IMR-90 (cell line): ENCODE measurements at regions not wholly inside any gene's neighbourhood (a gene's known extent, or its start where the extent isn't known, plus 50 kb on each side); places are given as distances from the start of the nearest gene placed in this dataset.

ENCODE experiments used
- ATAC-seq: fragments of 200-7000 bp; cut with Tn5 transposase; 2 replicates; pipeline ENCODE4 v1.9.1; 2020; ENCODE audit warnings: low read depth, mild to moderate bottlenecking, moderate library complexity
- BruUV-seq: library from RNA; stranded (reverse); fragments of 400-500 nt; replicated peaks from 2 replicates; lab custom pipeline; 2021; lab: Mats Ljungman, UMichigan
- CTCF ChIA-PET: fragments of 300-600 bp; formaldehyde crosslinking; extraction: SDS; loops from one replicate; lab custom pipeline; 2021; ENCODE audit warnings: antibody characterized with exemption; lab: Yijun Ruan, JAX
- POLR2A ChIA-PET: fragments of 300-600 bp; sonication (Branson Sonifier 250); formaldehyde crosslinking; loops from one replicate; lab custom pipeline; 2022; ENCODE audit warnings: antibody characterized with exemption; ENCODE audit not compliant: unreplicated experiment; lab: Charles Lee
- DNase-seq: peaks from one replicate; pipeline ENCODE4 v3.0.0; 2013
- H2AFZ ChIP-seq: replicated peaks from 2 replicates; pipeline ENCODE3; 2013; ENCODE audit warnings: low read length, mild to moderate bottlenecking; ENCODE audit not compliant: poor library complexity
- H2AK5ac ChIP-seq: 2 replicates; pipeline ENCODE4 v1.6.1; 2013; ENCODE audit warnings: low read depth, low read length, inconsistent platforms
- H2AK9ac ChIP-seq: replicated peaks from 2 replicates; pipeline ENCODE3; 2013; ENCODE audit warnings: mild to moderate bottlenecking, low read depth, low read length, moderate library complexity; ENCODE audit not compliant: poor library complexity
- H2BK120ac ChIP-seq: 2 replicates; pipeline ENCODE4 v1.6.1; 2013; ENCODE audit warnings: low read depth, low read length, inconsistent platforms
- H2BK15ac ChIP-seq: 3 replicates; pipeline ENCODE4 v1.6.1; 2013; ENCODE audit warnings: low read depth, low read length, inconsistent platforms
- H2BK20ac ChIP-seq: 2 replicates; pipeline ENCODE4 v1.6.1; 2013; ENCODE audit warnings: low read depth, mild to moderate bottlenecking, inconsistent platforms, low read length, moderate library complexity
- H2BK5ac ChIP-seq: 2 replicates; pipeline ENCODE4 v1.6.1; 2013; ENCODE audit warnings: mild to moderate bottlenecking, low read depth, low read length, inconsistent platforms; ENCODE audit not compliant: poor library complexity, severe bottlenecking
- H3K14ac ChIP-seq: replicated peaks from 2 replicates; pipeline ENCODE4 v1.6.1; 2013; ENCODE audit warnings: low read depth, low read length, inconsistent platforms
- H3K18ac ChIP-seq: 2 replicates; pipeline ENCODE4 v1.6.1; 2013; ENCODE audit warnings: low read depth, low read length, control low read depth
- H3K23ac ChIP-seq: 2 replicates; pipeline ENCODE4 v1.6.1; 2013; ENCODE audit warnings: low read depth, low read length, inconsistent platforms
- H3K27ac ChIP-seq: 2 replicates; pipeline ENCODE4 v1.5.1; 2013; ENCODE audit warnings: mild to moderate bottlenecking, control low read depth, low read length; ENCODE audit not compliant: insufficient read depth
- H3K27me3 ChIP-seq: 2 replicates; pipeline ENCODE4 v1.6.1; 2013; ENCODE audit warnings: low read length; ENCODE audit not compliant: control insufficient read depth, insufficient read depth
- H3K36me3 ChIP-seq: 2 replicates; pipeline ENCODE4 v1.6.1; 2013; ENCODE audit warnings: low read length, mixed read lengths; ENCODE audit not compliant: control insufficient read depth, insufficient read depth
- H3K4ac ChIP-seq: 2 replicates; pipeline ENCODE4 v1.6.1; 2013; ENCODE audit warnings: low read depth, low read length, inconsistent platforms
- H3K4me1 ChIP-seq: 2 replicates; pipeline ENCODE4 v1.6.1; 2013; ENCODE audit warnings: low read length, mixed read lengths; ENCODE audit not compliant: control insufficient read depth, insufficient read depth
- H3K4me2 ChIP-seq: 2 replicates; pipeline ENCODE4 v1.6.1; 2013; ENCODE audit warnings: low read depth, mild to moderate bottlenecking, control low read depth, low read length, moderate library complexity
- H3K4me3 ChIP-seq: 2 replicates; pipeline ENCODE4 v1.5.1; 2013; ENCODE audit warnings: low read depth, mild to moderate bottlenecking, control low read depth, low read length, moderate library complexity; ENCODE audit not compliant: insufficient read depth
- H3K56ac ChIP-seq: 2 replicates; pipeline ENCODE4 v1.6.1; 2013; ENCODE audit warnings: low read length, inconsistent platforms; ENCODE audit not compliant: insufficient read depth; ENCODE audit errors: extremely low read depth
- H3K79me1 ChIP-seq, 2 experiments: 2 replicates each; pipeline ENCODE4 v1.6.1; 2013; ENCODE audit warnings: low read length in 2 of 2, inconsistent platforms in 1 of 2, low read depth in 1 of 2
- H3K9ac ChIP-seq: 2 replicates; pipeline ENCODE4 v1.6.1; 2013; ENCODE audit warnings: low read depth, low read length, control low read depth
- H3K9me1 ChIP-seq: 2 replicates; pipeline ENCODE4 v1.6.1; 2013; ENCODE audit warnings: low read length, inconsistent platforms; ENCODE audit not compliant: insufficient read depth
- H3K9me3 ChIP-seq: 2 replicates; pipeline ENCODE4 v1.6.1; 2013; ENCODE audit warnings: low read length; ENCODE audit not compliant: control insufficient read depth, insufficient read depth
- H4K20me1 ChIP-seq: 2 replicates; pipeline ENCODE4 v1.6.1; 2013; ENCODE audit warnings: low read length, inconsistent platforms; ENCODE audit not compliant: insufficient read depth
- H4K5ac ChIP-seq: 2 replicates; pipeline ENCODE4 v1.6.1; 2013; ENCODE audit warnings: mild to moderate bottlenecking, low read depth, low read length, control low read depth
- H4K8ac ChIP-seq, 2 experiments: 2 replicates each; pipeline ENCODE4 v1.6.1; 2013; ENCODE audit warnings: low read depth in 2 of 2, low read length in 2 of 2, control low read depth in 1 of 2, inconsistent platforms in 1 of 2
- H4K91ac ChIP-seq: 2 replicates; pipeline ENCODE4 v1.6.1; 2013; ENCODE audit warnings: low read depth, low read length, inconsistent platforms; ENCODE audit not compliant: insufficient read depth
- BHLHE40 ChIP-seq: fragments of 150-350 bp; IDR thresholded peaks from 2 replicates; pipeline ENCODE4 v1.6.1; 2016; ENCODE audit warnings: mild to moderate bottlenecking, low read depth, low read length
- FOS ChIP-seq: fragments of 150-350 bp; IDR thresholded peaks from 2 replicates; pipeline ENCODE4 v1.6.1; 2016; ENCODE audit warnings: low read depth, low read length
- MAZ ChIP-seq: IDR thresholded peaks from 2 replicates; pipeline ENCODE4 v1.6.1; 2012; ENCODE audit warnings: low read depth, mild to moderate bottlenecking, low read length, improper control_type of control experiment, moderate library complexity, borderline replicate concordance
- MXI1 ChIP-seq: IDR thresholded peaks from 2 replicates; pipeline ENCODE4 v1.6.1; 2012; ENCODE audit warnings: low read depth, mild to moderate bottlenecking, low read length, moderate library complexity, borderline replicate concordance
- POLR2A ChIP-seq: IDR thresholded peaks from 2 replicates; pipeline ENCODE4 v1.6.1; 2012; ENCODE audit warnings: mild to moderate bottlenecking, low read depth, low read length
- RAD21 ChIP-seq: IDR thresholded peaks from 2 replicates; pipeline ENCODE4 v1.6.1; 2012; ENCODE audit warnings: low read length, improper control_type of control experiment
- RCOR1 ChIP-seq: IDR thresholded peaks from 2 replicates; pipeline ENCODE4 v1.6.1; 2012; ENCODE audit warnings: mild to moderate bottlenecking, low read length, improper control_type of control experiment; ENCODE audit not compliant: insufficient replicate concordance
- RFX5 ChIP-seq: IDR thresholded peaks from 2 replicates; pipeline ENCODE4 v1.8.0; 2012; ENCODE audit warnings: low read depth, mild to moderate bottlenecking, low read length, moderate library complexity
- SMC3 ChIP-seq: fragments of 150-350 bp; IDR thresholded peaks from 2 replicates; pipeline ENCODE4 v1.6.1; 2016; ENCODE audit warnings: low read depth, mild to moderate bottlenecking, antibody characterized with exemption, low read length, moderate library complexity
- WGBS, 2 experiments: methylation state at CpG; one replicate each; pipeline versions ENCODE4 v1.1.5 to v1.1.7; 2013; ENCODE audit warnings: missing lambda C conversion rate in 2 of 2; ENCODE audit not compliant: insufficient read length in 1 of 2; ENCODE audit errors: extremely low coverage in 2 of 2; 5-methylcytosine and 5-hydroxymethylcytosine counted together
- dilution Hi-C: fragments of 300-500 bp; cut with HindIII; formaldehyde crosslinking; loops from one replicate; pipeline ENCODE4 v1.14.3; 2018; ENCODE audit warnings: low sequenced_read_pairs; ENCODE audit not compliant: unreplicated experiment
- in situ Hi-C: fragments of 300-500 bp; cut with MboI; formaldehyde crosslinking; loops from 3 replicates; pipeline ENCODE4 v1.14.3; 2019; ENCODE audit warnings: low sequenced_read_pairs, inconsistent platforms, mixed read lengths
- intact Hi-C: fragments of 100-400 bp; cut with micrococcal nuclease; formaldehyde crosslinking; loops from 2 replicates; pipeline ENCODE4 v1.10.0; 2022
- TF ChIP-seq, protein P1 (sequence below): fragments of 150-350 bp; IDR thresholded peaks from 2 replicates; pipeline ENCODE4 v1.6.1; 2017; ENCODE audit warnings: mild to moderate bottlenecking, antibody characterized with exemption, low read length, low read depth

DNA sequence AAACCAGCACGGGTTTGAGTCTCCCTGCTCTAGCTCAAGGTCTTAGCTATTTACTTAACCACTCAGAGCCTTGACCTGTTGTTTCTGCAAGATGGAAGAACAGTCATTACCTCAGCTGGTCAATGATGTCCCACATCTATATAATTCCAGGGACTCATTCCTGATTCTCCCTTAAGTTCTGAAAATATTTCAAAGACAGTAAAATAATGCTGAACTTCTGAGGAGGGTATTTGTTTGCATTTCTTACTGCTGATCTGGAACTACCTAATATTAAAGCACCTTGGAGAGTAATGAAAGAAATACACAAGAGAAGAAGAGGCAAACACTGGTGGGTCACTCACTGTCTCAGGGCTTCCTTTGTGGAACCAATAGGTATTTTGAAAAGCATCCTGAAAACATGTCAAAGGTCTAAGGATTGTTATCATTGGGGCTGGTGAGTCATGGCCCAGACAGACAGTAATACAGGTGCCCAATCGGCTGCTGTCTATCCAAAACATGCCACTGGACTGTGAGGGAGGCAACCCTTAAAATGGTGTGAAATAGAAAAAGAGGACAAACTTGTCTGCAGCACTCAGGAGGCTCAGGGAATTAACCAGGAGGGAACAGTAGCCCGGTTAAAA, 88.7 kb upstream of the EGLN3 start:
- no peak overlapping the region for H3K56ac ChIP-seq
- no peak overlapping the region for H2BK5ac ChIP-seq
- no peak overlapping the region for H3K23ac ChIP-seq
- H3K27ac ChIP-seq: no peak overlapping the region
- H4K8ac ChIP-seq: no peak overlapping the region
- no peak overlapping the region for H3K4me2 ChIP-seq
- in situ Hi-C loops: no loop called here
- H4K5ac ChIP-seq: no peak overlapping the region
- H3K9me3 ChIP-seq: no peaks in the 10 kb centered on the region
- H3K18ac ChIP-seq: no peak overlapping the region
- H2BK120ac ChIP-seq: no peak overlapping the region
- no peak overlapping the region for H2AFZ ChIP-seq
- intact Hi-C loops: no loop called here
- no TSS peak for BruUV-seq
- H3K27me3 ChIP-seq: peaks cover 2% of the 10 kb centered on the region; the same call in 1 of the 2 replicates
- H2AK9ac ChIP-seq: no peak overlapping the region
- H3K4me1 ChIP-seq: no peaks in the 10 kb centered on the region; the same call in 1 of the 2 replicates
- no peak overlapping the region for H3K9ac ChIP-seq
- no peak overlapping the region for H2BK15ac ChIP-seq
- H2AK5ac ChIP-seq: no peak overlapping the region
- no peaks in the 10 kb centered on the region for H4K20me1 ChIP-seq
- H3K14ac ChIP-seq: no peak overlapping the region
- no peak overlapping the region for H3K4me3 ChIP-seq
- no peaks in the 10 kb centered on the region for H3K79me1 ChIP-seq
- no CpG with 5 or more reads among the region's 3 CpGs for WGBS, 2 experiments
- no peaks in the 10 kb centered on the region for H3K9me1 ChIP-seq
- H2BK20ac ChIP-seq: no peak overlapping the region
- ChIA-PET POLR2A (no interaction called here), CTCF (no interaction called here)
- no peak for TF ChIP-seq MXI1
- TF ChIP-seq BHLHE40: no peak
- TF ChIP-seq, protein P1, sequence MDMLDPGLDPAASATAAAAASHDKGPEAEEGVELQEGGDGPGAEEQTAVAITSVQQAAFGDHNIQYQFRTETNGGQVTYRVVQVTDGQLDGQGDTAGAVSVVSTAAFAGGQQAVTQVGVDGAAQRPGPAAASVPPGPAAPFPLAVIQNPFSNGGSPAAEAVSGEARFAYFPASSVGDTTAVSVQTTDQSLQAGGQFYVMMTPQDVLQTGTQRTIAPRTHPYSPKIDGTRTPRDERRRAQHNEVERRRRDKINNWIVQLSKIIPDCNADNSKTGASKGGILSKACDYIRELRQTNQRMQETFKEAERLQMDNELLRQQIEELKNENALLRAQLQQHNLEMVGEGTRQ: no peak
- TF ChIP-seq MAZ: no peak
- no peak for TF ChIP-seq FOS
- TF ChIP-seq RFX5: no peak
- TF ChIP-seq RCOR1: no peak
- no peak for TF ChIP-seq SMC3
- TF ChIP-seq POLR2A: no peak
- TF ChIP-seq RAD21: no peak
- dilution Hi-C loops: no loop called here
- H4K91ac ChIP-seq: no peak overlapping the region
- DNase-seq (no peak), ATAC-seq (no peak)
- H3K36me3 ChIP-seq: no peaks in the 10 kb centered on the region
- H3K4ac ChIP-seq: no peak overlapping the region
